Glutamatergic neuron (in vitro differentiated cells): ENCODE measurements at regions not wholly inside any gene's neighbourhood (a gene's known extent, or its start where the extent isn't known, plus 50 kb on each side); places are given as distances from the start of the nearest gene placed in this dataset.

Experiments used
- DNase-seq: peaks from one replicate; pipeline ENCODE4 v3.0.0; 2022
- H3K27ac Mint-ChIP-seq: one replicate; pipeline ENCODE4 v1.8.0; 2020; ENCODE audit warnings: mild to moderate bottlenecking, mixed read lengths, inconsistent platforms; ENCODE audit not compliant: unreplicated experiment
- H3K27me3 Mint-ChIP-seq: one replicate; pipeline ENCODE4 v1.8.0; 2020; ENCODE audit warnings: mild to moderate bottlenecking, moderate library complexity, mixed read lengths, inconsistent platforms; ENCODE audit not compliant: unreplicated experiment
- H3K36me3 Mint-ChIP-seq: one replicate; pipeline ENCODE4 v1.8.0; 2020; ENCODE audit warnings: mild to moderate bottlenecking, mixed read lengths, inconsistent platforms; ENCODE audit not compliant: unreplicated experiment
- H3K4me1 Mint-ChIP-seq: one replicate; pipeline ENCODE4 v1.8.0; 2020; ENCODE audit warnings: mild to moderate bottlenecking, low read depth, mixed read lengths, inconsistent platforms; ENCODE audit not compliant: unreplicated experiment
- H3K4me3 Mint-ChIP-seq: one replicate; pipeline ENCODE4 v1.8.0; 2020; ENCODE audit warnings: mild to moderate bottlenecking, mixed read lengths, inconsistent platforms; ENCODE audit not compliant: unreplicated experiment
- H3K9me3 Mint-ChIP-seq: one replicate; pipeline ENCODE4 v1.8.0; 2020; ENCODE audit warnings: mild to moderate bottlenecking, moderate library complexity, mixed read lengths, inconsistent platforms; ENCODE audit not compliant: unreplicated experiment
- TF ChIP-seq, protein P1 (sequence below): fragments of 200-600 bp; sonication (generic); IDR thresholded peaks from one replicate; pipeline ENCODE4 v1.5.0; 2021; ENCODE audit not compliant: partially characterized antibody, unreplicated experiment

DNA sequence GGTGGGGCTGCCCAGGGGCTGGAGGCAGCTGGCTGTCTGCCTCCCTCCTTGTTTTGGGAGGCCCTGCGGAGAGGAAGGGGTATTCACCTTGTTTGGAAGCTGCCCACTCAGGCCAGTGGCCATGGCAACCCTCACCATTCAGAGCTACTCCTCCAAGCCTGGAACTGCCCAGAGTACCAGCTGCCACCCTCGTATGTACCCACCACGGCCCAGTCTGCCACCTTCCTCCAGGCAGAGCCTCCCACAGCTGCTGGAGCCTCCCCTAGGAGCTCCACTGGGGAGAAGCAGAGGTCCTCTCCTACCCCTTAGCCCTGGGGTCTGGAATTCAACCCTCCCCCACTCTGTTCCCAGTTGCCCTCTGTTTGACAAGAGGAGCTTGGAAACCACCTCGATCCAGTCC is 90.7 kb downstream of the AXIN2 start:
- no peak overlapping the region for H3K27ac Mint-ChIP-seq
- TF ChIP-seq, protein P1, sequence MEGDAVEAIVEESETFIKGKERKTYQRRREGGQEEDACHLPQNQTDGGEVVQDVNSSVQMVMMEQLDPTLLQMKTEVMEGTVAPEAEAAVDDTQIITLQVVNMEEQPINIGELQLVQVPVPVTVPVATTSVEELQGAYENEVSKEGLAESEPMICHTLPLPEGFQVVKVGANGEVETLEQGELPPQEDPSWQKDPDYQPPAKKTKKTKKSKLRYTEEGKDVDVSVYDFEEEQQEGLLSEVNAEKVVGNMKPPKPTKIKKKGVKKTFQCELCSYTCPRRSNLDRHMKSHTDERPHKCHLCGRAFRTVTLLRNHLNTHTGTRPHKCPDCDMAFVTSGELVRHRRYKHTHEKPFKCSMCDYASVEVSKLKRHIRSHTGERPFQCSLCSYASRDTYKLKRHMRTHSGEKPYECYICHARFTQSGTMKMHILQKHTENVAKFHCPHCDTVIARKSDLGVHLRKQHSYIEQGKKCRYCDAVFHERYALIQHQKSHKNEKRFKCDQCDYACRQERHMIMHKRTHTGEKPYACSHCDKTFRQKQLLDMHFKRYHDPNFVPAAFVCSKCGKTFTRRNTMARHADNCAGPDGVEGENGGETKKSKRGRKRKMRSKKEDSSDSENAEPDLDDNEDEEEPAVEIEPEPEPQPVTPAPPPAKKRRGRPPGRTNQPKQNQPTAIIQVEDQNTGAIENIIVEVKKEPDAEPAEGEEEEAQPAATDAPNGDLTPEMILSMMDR = no peak

DNA sequence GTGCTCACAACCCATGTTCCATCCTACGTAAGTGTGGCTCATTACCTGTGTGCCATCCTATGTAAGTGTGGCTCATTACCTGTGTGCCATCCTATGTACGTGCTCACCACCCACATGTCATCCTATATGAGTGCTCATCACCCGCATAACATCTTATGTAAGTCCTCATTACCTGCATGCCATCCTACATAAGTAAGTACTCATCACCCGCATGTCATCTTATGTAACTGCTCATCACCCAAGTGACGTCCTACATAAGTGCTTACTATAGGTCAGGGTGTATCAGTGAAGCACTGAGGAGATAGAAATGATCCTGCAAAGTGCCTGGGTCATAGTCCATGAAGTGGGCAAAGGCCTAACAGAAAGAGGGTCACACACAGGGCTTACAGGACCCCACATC is 93.1 kb downstream of the AXIN2 start:
- H3K4me1 Mint-ChIP-seq = peaks cover 8% of the 10 kb centered on the region
- no peaks in the 10 kb centered on the region for H3K36me3 Mint-ChIP-seq
- peaks cover 3% of the 10 kb centered on the region for H3K27me3 Mint-ChIP-seq
- no peak for DNase-seq
- H3K27ac Mint-ChIP-seq = no peak overlapping the region
- TF ChIP-seq, protein P1 = no peak
- peaks cover 4% of the 10 kb centered on the region for H3K9me3 Mint-ChIP-seq
- no peak overlapping the region for H3K4me3 Mint-ChIP-seq

More for the DNA sequence above, 90.7 kb downstream of the AXIN2 start:
- no peak for DNase-seq
- no peaks in the 10 kb centered on the region for H3K36me3 Mint-ChIP-seq
- H3K27me3 Mint-ChIP-seq = peaks cover 8% of the 10 kb centered on the region
- H3K4me1 Mint-ChIP-seq = peaks cover 13% of the 10 kb centered on the region
- H3K4me3 Mint-ChIP-seq = no peak overlapping the region
- peaks cover 1% of the 10 kb centered on the region for H3K9me3 Mint-ChIP-seq

DNA sequence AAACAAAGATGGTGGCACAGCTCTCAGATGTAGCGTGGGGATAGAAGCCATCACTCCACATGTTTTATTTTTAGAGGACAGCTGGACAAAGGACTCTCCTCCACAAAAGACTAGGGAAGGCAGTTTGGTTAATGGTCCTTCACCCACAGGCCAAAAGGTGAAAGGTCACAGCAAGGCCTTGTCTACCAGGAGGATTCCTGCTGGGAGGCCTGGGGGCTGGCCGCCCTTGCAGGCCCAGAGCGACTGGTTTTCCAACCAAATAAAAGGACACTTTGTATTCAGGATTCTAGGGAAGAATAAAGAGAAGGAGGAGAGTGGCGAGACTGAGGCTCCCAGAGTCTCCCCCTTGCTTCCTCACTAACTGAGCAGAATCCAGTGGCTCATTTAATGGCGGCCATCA is 94.3 kb downstream of the AXIN2 start:
- Mint-ChIP-seq H3K9me3 (peaks cover 4% of the 10 kb centered on the region), H3K27ac (no peak overlapping the region), H3K4me3 (no peak overlapping the region), H3K4me1 (peaks cover 8% of the 10 kb centered on the region), H3K36me3 (no peaks in the 10 kb centered on the region), H3K27me3 (peaks cover 3% of the 10 kb centered on the region)
- TF ChIP-seq, protein P1 = no peak
- no peak for DNase-seq

DNA sequence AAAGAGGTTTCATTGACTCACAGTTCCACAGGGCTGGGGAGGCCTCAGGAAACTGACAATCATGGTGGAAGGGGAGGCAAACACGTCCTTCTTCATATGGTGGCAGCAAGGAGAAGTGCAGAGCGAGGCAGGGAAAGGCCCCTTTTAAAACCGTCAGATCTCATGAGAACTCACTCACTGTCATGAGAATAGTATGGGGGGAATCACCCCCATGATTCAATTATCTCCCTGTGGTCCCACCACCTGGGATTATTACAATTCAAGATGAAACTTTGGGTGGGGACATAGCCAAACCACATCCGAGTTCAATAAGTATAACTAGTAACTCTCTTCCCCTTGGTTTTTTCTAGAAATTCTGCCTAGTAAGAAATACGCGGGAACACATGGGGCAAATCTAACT is 94.9 kb downstream of the AXIN2 start:
- Mint-ChIP-seq H3K36me3 (no peaks in the 10 kb centered on the region), H3K27me3 (peaks cover 3% of the 10 kb centered on the region), H3K9me3 (peaks cover 4% of the 10 kb centered on the region), H3K4me1 (peaks cover 5% of the 10 kb centered on the region), H3K4me3 (no peak overlapping the region), H3K27ac (no peak overlapping the region)
- TF ChIP-seq, protein P1 = no peak
- DNase-seq = no peak

DNA sequence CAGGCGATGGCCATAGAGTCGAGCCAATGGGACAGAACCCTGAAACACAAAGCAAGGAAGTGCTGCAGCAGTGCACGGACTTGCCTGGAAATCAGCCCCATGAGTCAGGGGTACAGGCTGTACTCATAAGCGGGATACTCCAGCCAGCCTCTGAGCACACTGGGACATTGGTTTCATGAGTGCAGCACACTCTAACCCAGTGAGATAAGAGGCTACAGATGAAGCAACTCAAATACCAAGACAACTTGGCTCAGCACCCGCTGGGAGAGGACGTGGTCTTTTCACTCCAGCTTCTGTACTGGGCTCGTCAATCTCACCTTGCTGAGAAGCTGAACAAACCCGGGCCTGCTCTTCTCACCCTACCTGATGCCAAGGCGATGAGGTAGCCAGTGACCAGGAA is 98.2 kb downstream of the AXIN2 start:
- H3K27ac Mint-ChIP-seq = no peak overlapping the region
- peaks cover 4% of the 10 kb centered on the region for H3K9me3 Mint-ChIP-seq
- no peaks in the 10 kb centered on the region for H3K36me3 Mint-ChIP-seq
- H3K4me3 Mint-ChIP-seq = no peak overlapping the region
- H3K4me1 Mint-ChIP-seq = no peaks in the 10 kb centered on the region
- TF ChIP-seq, protein P1 = no peak
- no peaks in the 10 kb centered on the region for H3K27me3 Mint-ChIP-seq
- no peak for DNase-seq
